ENCODE measurements at regions not wholly inside any gene's neighbourhood (a gene's known extent, or its start where the extent isn't known, plus 50 kb on each side); places are given as distances from the start of the nearest gene placed in this dataset.

GRCh38 chr14:58871573-58871972, 233.8 kb downstream of the DACT1 start:
- no peak for DNase-seq
- H3K9me3 ChIP-seq = no peaks in the 10 kb centered on the region

GRCh38 chr14:58872061-58872460, 234.3 kb downstream of the DACT1 start:
- Histone ChIP-seq H3K4me1 (no peaks in the 10 kb centered on the region), H3K27ac (no peak overlapping the region), H3K4me3 (no peak overlapping the region), H3K9me3 (no peaks in the 10 kb centered on the region), H3K36me3 (no peaks in the 10 kb centered on the region), H3K27me3 (no peaks in the 10 kb centered on the region)
- TF ChIP-seq CTCF (IDR thresholded peaks at IDR 0.05) = no peak
- TF ChIP-seq POLR2A (IDR thresholded peaks at IDR 0.05) = no peak
- no peak for DNase-seq

More at GRCh38 chr14:58871573-58871972, 233.8 kb downstream of the DACT1 start:
- H3K4me3 ChIP-seq = no peak overlapping the region
- no peak for TF ChIP-seq POLR2A (IDR thresholded peaks at IDR 0.05)
- no peak for TF ChIP-seq CTCF (IDR thresholded peaks at IDR 0.05)
- no peaks in the 10 kb centered on the region for H3K36me3 ChIP-seq
- H3K27me3 ChIP-seq = no peaks in the 10 kb centered on the region
- no peak overlapping the region for H3K27ac ChIP-seq
- no peaks in the 10 kb centered on the region for H3K4me1 ChIP-seq

- H3K27me3 ChIP-seq = no peaks in the 10 kb centered on the region
- H3K27ac ChIP-seq = no peak overlapping the region
- no peaks in the 10 kb centered on the region for H3K4me1 ChIP-seq
- no peak overlapping the region for H3K4me3 ChIP-seq
- DNase-seq = peak in 2 of 3 donors; percentile 57 to 58
- TF ChIP-seq CTCF (IDR thresholded peaks at IDR 0.05) (no peak), POLR2A (IDR thresholded peaks at IDR 0.05) (no peak)
- H3K36me3 ChIP-seq = no peaks in the 10 kb centered on the region
- no peaks in the 10 kb centered on the region for H3K9me3 ChIP-seq
These were observed 235.6 kb downstream of the DACT1 start for GRCh38 chr14:58873228-58873953.

- Histone ChIP-seq H3K4me3 (no peak overlapping the region), H3K27me3 (no peaks in the 10 kb centered on the region), H3K36me3 (no peaks in the 10 kb centered on the region), H3K9me3 (no peaks in the 10 kb centered on the region), H3K27ac (no peak overlapping the region), H3K4me1 (no peaks in the 10 kb centered on the region)
- DNase-seq = no peak
- no peak for TF ChIP-seq CTCF (IDR thresholded peaks at IDR 0.05)
- no peak for TF ChIP-seq POLR2A (IDR thresholded peaks at IDR 0.05)
These were observed 237.9 kb downstream of the DACT1 start for GRCh38 chr14:58875613-58876012.

GRCh38 chr14:58876608-58877007, 238.8 kb downstream of the DACT1 start:
- Histone ChIP-seq H3K27me3 (no peaks in the 10 kb centered on the region), H3K4me3 (no peak overlapping the region), H3K36me3 (no peaks in the 10 kb centered on the region), H3K27ac (no peak overlapping the region), H3K4me1 (no peaks in the 10 kb centered on the region), H3K9me3 (no peaks in the 10 kb centered on the region)
- no peak for TF ChIP-seq POLR2A (IDR thresholded peaks at IDR 0.05)
- TF ChIP-seq CTCF (IDR thresholded peaks at IDR 0.05) = no peak
- no peak for DNase-seq

All from Peyer's patch (tissue), 4 donors.